Activated B cell treated with CpG ODN at 0.5 μM for 24 hours (primary cell): ENCODE measurements at regions not wholly inside any gene's neighbourhood (a gene's known extent, or its start where the extent isn't known, plus 50 kb on each side); places are given as distances from the start of the nearest gene placed in this dataset.

Experiments used
- ATAC-seq: fragments of 200-7000 bp; cut with Tn5 transposase; one replicate; pipeline ENCODE4 v1.10.0; 2021; ENCODE audit warnings: low read depth, mild to moderate bottlenecking, moderate library complexity
- CTCF ChIA-PET: fragments of 350-600 bp; sonication (Branson Sonifier 250); formaldehyde crosslinking; loops from one replicate; lab custom pipeline; 2021; ENCODE audit warnings: antibody characterized with exemption; lab: Charles Lee
- POLR2A ChIA-PET: fragments of 350-600 bp; sonication (Branson Sonifier 250); formaldehyde crosslinking; loops from one replicate; lab custom pipeline; 2021; ENCODE audit warnings: antibody characterized with exemption; lab: Charles Lee
- DNase-seq: peaks from one replicate; pipeline ENCODE4 v3.0.0; 2022
- H3K27ac Mint-ChIP-seq: one replicate; pipeline ENCODE4 v1.8.0; 2020; ENCODE audit warnings: mixed read lengths
- H3K27me3 Mint-ChIP-seq: one replicate; pipeline ENCODE4 v1.8.0; 2021; ENCODE audit warnings: mixed read lengths
- H3K36me3 Mint-ChIP-seq: one replicate; pipeline ENCODE4 v1.8.0; 2021; ENCODE audit warnings: low read depth, mixed read lengths
- H3K4me1 Mint-ChIP-seq: one replicate; pipeline ENCODE4 v1.8.0; 2021; ENCODE audit warnings: mixed read lengths
- H3K4me3 Mint-ChIP-seq: one replicate; pipeline ENCODE4 v1.8.0; 2020; ENCODE audit warnings: mild to moderate bottlenecking, mixed read lengths
- H3K9me3 Mint-ChIP-seq: one replicate; pipeline ENCODE4 v1.8.0; 2020; ENCODE audit warnings: mixed read lengths
- intact Hi-C: fragments of 100-400 bp; cut with micrococcal nuclease; formaldehyde crosslinking; loops from one replicate; pipeline ENCODE4 v1.15.1; 2024
- TF ChIP-seq, protein P1 (sequence below): fragments of 200-600 bp; IDR thresholded peaks from one replicate; pipeline ENCODE4 v1.8.0; 2022; ENCODE audit warnings: antibody characterized with exemption, mild to moderate bottlenecking

DNA sequence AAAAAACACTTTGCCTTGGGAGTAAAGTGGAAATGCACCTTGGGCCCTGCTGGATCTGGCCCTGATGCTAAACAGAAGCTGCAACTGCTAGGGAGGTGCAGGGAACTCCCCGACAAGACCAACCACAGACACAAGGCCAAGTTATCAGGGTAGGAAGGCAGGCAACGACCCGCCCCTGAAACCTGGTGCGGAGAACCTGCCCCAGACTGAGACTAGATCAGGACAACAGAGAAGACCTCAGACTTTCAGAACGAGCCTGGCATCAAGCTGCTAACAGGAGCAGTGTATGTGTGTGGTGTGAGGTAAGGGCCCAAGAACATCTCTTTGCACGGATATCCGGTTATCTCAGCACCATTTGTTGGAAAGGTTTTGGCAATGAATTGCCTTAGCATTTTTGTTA, 233.7 kb upstream of the RTL1 start:
- no peak overlapping the region for H3K27ac Mint-ChIP-seq
- TF ChIP-seq, protein P1, sequence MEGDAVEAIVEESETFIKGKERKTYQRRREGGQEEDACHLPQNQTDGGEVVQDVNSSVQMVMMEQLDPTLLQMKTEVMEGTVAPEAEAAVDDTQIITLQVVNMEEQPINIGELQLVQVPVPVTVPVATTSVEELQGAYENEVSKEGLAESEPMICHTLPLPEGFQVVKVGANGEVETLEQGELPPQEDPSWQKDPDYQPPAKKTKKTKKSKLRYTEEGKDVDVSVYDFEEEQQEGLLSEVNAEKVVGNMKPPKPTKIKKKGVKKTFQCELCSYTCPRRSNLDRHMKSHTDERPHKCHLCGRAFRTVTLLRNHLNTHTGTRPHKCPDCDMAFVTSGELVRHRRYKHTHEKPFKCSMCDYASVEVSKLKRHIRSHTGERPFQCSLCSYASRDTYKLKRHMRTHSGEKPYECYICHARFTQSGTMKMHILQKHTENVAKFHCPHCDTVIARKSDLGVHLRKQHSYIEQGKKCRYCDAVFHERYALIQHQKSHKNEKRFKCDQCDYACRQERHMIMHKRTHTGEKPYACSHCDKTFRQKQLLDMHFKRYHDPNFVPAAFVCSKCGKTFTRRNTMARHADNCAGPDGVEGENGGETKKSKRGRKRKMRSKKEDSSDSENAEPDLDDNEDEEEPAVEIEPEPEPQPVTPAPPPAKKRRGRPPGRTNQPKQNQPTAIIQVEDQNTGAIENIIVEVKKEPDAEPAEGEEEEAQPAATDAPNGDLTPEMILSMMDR: no peak
- CTCF ChIA-PET: no interaction called here
- H3K4me3 Mint-ChIP-seq: no peak overlapping the region
- peaks cover 19% of the 10 kb centered on the region for H3K9me3 Mint-ChIP-seq
- POLR2A ChIA-PET: no interaction called here
- H3K27me3 Mint-ChIP-seq: no peaks in the 10 kb centered on the region
- ATAC-seq (no peak), DNase-seq (no peak)
- no peaks in the 10 kb centered on the region for H3K4me1 Mint-ChIP-seq
- no peaks in the 10 kb centered on the region for H3K36me3 Mint-ChIP-seq
- intact Hi-C loops: no loop called here

DNA sequence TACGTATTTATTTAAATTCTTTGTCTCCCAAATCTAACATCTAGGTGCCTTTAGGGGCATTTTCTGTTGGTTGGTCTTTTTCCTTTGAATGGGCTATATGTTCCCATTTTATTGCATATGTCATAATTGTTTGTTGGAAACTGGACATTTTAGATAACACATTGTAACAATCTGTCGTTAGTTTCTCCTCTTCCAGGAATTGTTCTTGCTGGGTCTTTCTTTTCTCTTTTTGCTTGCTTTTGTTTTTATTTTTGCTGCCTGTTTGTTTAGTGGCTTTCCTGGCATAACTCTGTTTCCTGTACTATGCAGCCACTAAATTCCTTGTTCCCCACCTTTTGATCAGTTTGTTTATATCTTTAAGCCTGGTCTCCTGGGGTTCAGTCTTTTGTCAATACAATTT, 244.3 kb upstream of the RTL1 start:
- H3K9me3 Mint-ChIP-seq: peaks cover 26% of the 10 kb centered on the region

DNA sequence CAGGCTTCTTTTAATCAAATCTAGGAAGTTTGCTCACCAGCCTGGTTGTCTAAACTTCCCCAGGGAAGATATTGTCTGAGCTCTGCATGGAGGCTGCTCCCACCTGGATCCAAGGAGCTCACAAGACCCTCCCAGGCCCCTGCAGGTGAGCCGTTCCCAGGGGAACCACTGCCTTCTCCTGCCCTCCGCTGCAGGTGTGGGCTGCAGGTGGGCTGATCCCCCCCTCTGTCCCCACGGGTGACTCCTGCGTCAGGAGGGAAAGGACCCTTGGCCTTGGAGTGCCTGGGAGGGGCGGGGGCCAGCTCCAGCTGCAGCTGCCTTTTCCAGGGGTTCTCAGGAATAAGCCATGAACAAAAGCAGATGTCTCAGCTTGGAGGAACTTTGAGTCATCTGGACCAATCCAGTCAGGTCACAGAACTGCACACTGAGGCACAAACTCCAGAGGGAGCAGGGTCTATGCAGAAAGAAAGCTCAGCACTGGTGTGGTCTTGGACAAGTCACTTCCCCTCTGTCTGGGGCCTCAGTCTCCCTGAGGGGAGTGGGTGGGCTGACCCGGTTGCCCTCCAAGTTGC, 246.6 kb upstream of the RTL1 start:
- TF ChIP-seq, protein P1: no peak
- Mint-ChIP-seq H3K4me3 (no peak overlapping the region), H3K27ac (no peak overlapping the region), H3K27me3 (peaks cover 4% of the 10 kb centered on the region), H3K4me1 (no peaks in the 10 kb centered on the region), H3K9me3 (peaks cover 20% of the 10 kb centered on the region), H3K36me3 (no peaks in the 10 kb centered on the region)
- intact Hi-C loops: no loop called here
- ChIA-PET CTCF (no interaction called here), POLR2A (no interaction called here)
- no peak for ATAC-seq
- no peak for DNase-seq

More for the DNA sequence above, 244.3 kb upstream of the RTL1 start:
- ATAC-seq: no peak
- ChIA-PET CTCF (no interaction called here), POLR2A (no interaction called here)
- Mint-ChIP-seq H3K4me1 (no peaks in the 10 kb centered on the region), H3K4me3 (no peak overlapping the region), H3K27me3 (peaks cover 5% of the 10 kb centered on the region), H3K27ac (no peak overlapping the region), H3K36me3 (no peaks in the 10 kb centered on the region)
- intact Hi-C loops: no loop called here
- DNase-seq: no peak
- TF ChIP-seq, protein P1: no peak

DNA sequence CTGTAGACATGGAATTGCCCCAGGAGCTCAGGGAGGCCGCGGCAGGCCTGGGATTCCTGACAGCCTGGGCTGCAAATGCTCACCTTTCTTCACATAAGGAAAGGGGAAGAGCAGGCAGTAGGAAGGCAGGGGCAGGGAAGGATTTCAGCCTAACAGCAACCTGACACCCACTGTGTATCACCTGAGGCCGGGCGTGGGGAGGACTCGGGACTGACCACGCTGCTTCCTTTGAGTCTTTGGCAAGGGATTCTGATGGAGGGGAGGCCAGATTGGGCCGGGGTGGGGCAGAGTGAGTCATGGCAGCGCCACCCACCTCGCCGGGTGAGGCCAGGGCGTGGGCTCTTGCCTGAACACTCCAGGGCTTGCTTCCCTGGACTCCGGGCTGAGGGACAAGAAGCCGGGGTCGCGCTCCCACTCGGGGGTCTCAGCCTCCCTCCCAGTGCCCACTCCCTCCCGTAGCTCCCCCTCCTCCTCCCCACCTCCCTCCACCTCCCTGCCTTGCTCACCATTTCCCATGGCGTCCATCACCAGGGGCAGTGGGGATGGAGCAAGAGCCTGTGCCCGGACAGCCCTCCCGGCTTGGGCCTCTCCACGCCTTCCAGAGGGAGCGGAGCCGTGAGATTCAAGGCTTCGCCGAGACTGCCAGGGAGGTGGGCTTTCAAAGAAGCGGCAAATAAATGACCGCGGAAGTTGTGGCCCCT, 247.9 kb upstream of the RTL1 start:
- intact Hi-C loops: no loop called here
- DNase-seq: no peak
- CTCF ChIA-PET: no interaction called here
- TF ChIP-seq, protein P1: no peak
- Mint-ChIP-seq H3K27ac (no peak overlapping the region), H3K36me3 (no peaks in the 10 kb centered on the region), H3K4me1 (no peaks in the 10 kb centered on the region), H3K4me3 (no peak overlapping the region), H3K9me3 (peaks cover 15% of the 10 kb centered on the region), H3K27me3 (peaks cover 4% of the 10 kb centered on the region)
- no peak for ATAC-seq
- POLR2A ChIA-PET: no interaction called here

DNA sequence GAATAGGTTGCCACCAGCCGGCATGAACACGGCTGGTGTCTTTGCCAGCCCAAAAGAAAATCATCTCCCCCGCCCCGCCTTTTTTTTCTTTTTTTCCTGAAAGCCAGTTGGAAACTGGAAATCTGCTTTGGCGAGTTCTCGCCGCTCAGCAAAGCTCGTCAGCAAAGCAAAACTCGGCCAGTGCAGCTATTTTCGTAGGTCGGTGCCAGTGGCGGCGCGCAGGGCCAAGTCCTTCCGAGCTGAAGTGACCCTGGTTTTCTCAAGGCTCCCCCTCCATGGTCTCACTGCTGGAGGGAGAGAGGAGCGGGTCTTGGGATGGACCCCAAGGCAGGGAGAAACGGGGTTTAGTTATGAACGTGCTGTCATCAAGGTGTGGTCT, 248.4 kb upstream of the RTL1 start:
- POLR2A ChIA-PET: no interaction called here
- intact Hi-C loops: no loop called here

More for the DNA sequence above, 248.4 kb upstream of the RTL1 start:
- CTCF ChIA-PET: no interaction called here
- Mint-ChIP-seq H3K27me3 (peaks cover 4% of the 10 kb centered on the region), H3K9me3 (peaks cover 15% of the 10 kb centered on the region), H3K4me1 (no peaks in the 10 kb centered on the region), H3K36me3 (no peaks in the 10 kb centered on the region), H3K27ac (no peak overlapping the region), H3K4me3 (no peak overlapping the region)
- DNase-seq (no peak), ATAC-seq (no peak)
- TF ChIP-seq, protein P1: no peak
